ENCODE measurements at regions not wholly inside any gene's neighbourhood (a gene's known extent, or its start where the extent isn't known, plus 50 kb on each side); places are given as distances from the start of the nearest gene placed in this dataset.

- TF ChIP-seq CTCF (conservative IDR thresholded peaks at IDR 0.05; ENCODE audit: low read length) = no peak
- no peak overlapping the region for H3K4me3 ChIP-seq (ENCODE audit: low read length)
- no peak for DNase-seq (ENCODE audit: low read depth)
Observed at GRCh38 chr1:67939942-67940341, 106.7 kb upstream of the GNG12 start.

- no peak for TF ChIP-seq CTCF (conservative IDR thresholded peaks at IDR 0.05; ENCODE audit: low read length)
- H3K4me3 ChIP-seq (ENCODE audit: low read length) = no peak overlapping the region
- no peak for DNase-seq (ENCODE audit: low read depth)
Observed at GRCh38 chr1:67939186-67939743, 106.0 kb upstream of the GNG12 start.

GRCh38 chr1:67937651-67938050 is 104.4 kb upstream of the GNG12 start:
- no peak for DNase-seq (ENCODE audit: low read depth)
- no peak for TF ChIP-seq CTCF (conservative IDR thresholded peaks at IDR 0.05; ENCODE audit: low read length)
- no peak overlapping the region for H3K4me3 ChIP-seq (ENCODE audit: low read length)

- TF ChIP-seq CTCF (conservative IDR thresholded peaks at IDR 0.05; ENCODE audit: low read length) = no peak
- no peak for DNase-seq (ENCODE audit: low read depth)
- no peak overlapping the region for H3K4me3 ChIP-seq (ENCODE audit: low read length)
Observed at GRCh38 chr1:67937010-67937409, 103.7 kb upstream of the GNG12 start.

GRCh38 chr1:67935560-67935959 is 102.3 kb upstream of the GNG12 start:
- no peak overlapping the region for H3K4me3 ChIP-seq (ENCODE audit: low read length)
- TF ChIP-seq CTCF (conservative IDR thresholded peaks at IDR 0.05; ENCODE audit: low read length) = no peak
- DNase-seq (ENCODE audit: low read depth) = no peak

GRCh38 chr1:67931198-67931597 is 97.9 kb upstream of the GNG12 start:
- DNase-seq (ENCODE audit: low read depth) = no peak
- no peak overlapping the region for H3K4me3 ChIP-seq (ENCODE audit: low read length)
- TF ChIP-seq CTCF (conservative IDR thresholded peaks at IDR 0.05; ENCODE audit: low read length) = no peak

GRCh38 chr1:67923074-67923473 is 89.8 kb upstream of the GNG12 start:
- no peak for TF ChIP-seq CTCF (conservative IDR thresholded peaks at IDR 0.05; ENCODE audit: low read length)
- DNase-seq (ENCODE audit: low read depth) = no peak
- H3K4me3 ChIP-seq (ENCODE audit: low read length) = no peak overlapping the region

Measured in AG10803 (cell line).